Colonic mucosa (tissue), 4 donors: ENCODE measurements at regions not wholly inside any gene's neighbourhood (a gene's known extent, or its start where the extent isn't known, plus 50 kb on each side); places are given as distances from the start of the nearest gene placed in this dataset.

Experiments
- DNase-seq: peaks from one replicate; pipeline ENCODE4 v3.0.0-alpha.2; 2020
- H3K27ac ChIP-seq: fragments of 200-600 bp; one replicate; pipeline ENCODE4 v1.8.0; 2021
- H3K27me3 ChIP-seq: fragments of 200-600 bp; one replicate; pipeline ENCODE4 v1.8.0; 2021
- H3K36me3 ChIP-seq: fragments of 200-600 bp; one replicate; pipeline ENCODE4 v1.8.0; 2021
- H3K4me1 ChIP-seq: fragments of 200-600 bp; one replicate; pipeline ENCODE4 v1.8.0; 2021; ENCODE audit warnings: mild to moderate bottlenecking
- H3K4me3 ChIP-seq: fragments of 200-600 bp; one replicate; pipeline ENCODE4 v1.8.0; 2021
- H3K9ac ChIP-seq, 2 donors: one replicate each; pipeline ENCODE4 v1.7.0; 2013; ENCODE audit warnings: control low read depth in 2 of 2, low read depth in 2 of 2, low read length in 2 of 2
- H3K9me3 ChIP-seq: fragments of 200-600 bp; one replicate; pipeline ENCODE4 v1.8.0; 2021
- CTCF ChIP-seq: fragments of 200-600 bp; IDR thresholded peaks from one replicate; pipeline ENCODE4 v1.8.0; 2022; ENCODE audit warnings: antibody characterized with exemption, mild to moderate bottlenecking
- intact Hi-C: fragments of 100-400 bp; cut with DNase I; formaldehyde crosslinking; loops from one replicate; pipeline ENCODE4 v1.14.1; 2022
- donor health status: healthy.
- donor health status: DM: no; HTN: no; CAD: no.
- donor health status: DM: no; HTN: no; CAD: no.

- TF ChIP-seq CTCF = no peak
- intact Hi-C loops = no loop called here
- H3K4me1 ChIP-seq = no peaks in the 10 kb centered on the region
- H3K4me3 ChIP-seq = no peak overlapping the region
- no peak for DNase-seq
- H3K27ac ChIP-seq = no peak overlapping the region
- H3K9me3 ChIP-seq = no peaks in the 10 kb centered on the region
- H3K36me3 ChIP-seq = no peaks in the 10 kb centered on the region
- no peak overlapping the region for H3K9ac ChIP-seq
- no peaks in the 10 kb centered on the region for H3K27me3 ChIP-seq
Observed at GRCh38 chr21:35619184-35619583, 441.1 kb downstream of the SETD4 start.

GRCh38 chr21:35617491-35617890, 442.8 kb downstream of the SETD4 start:
- Histone ChIP-seq H3K9me3 (no peaks in the 10 kb centered on the region), H3K4me3 (no peak overlapping the region), H3K27me3 (no peaks in the 10 kb centered on the region), H3K27ac (no peak overlapping the region), H3K9ac (no peak overlapping the region), H3K36me3 (no peaks in the 10 kb centered on the region), H3K4me1 (no peaks in the 10 kb centered on the region)
- no peak for DNase-seq
- intact Hi-C loops = no loop called here
- TF ChIP-seq CTCF = no peak

GRCh38 chr21:35616090-35616489, 444.2 kb downstream of the SETD4 start:
- Histone ChIP-seq H3K27me3 (no peaks in the 10 kb centered on the region), H3K36me3 (no peaks in the 10 kb centered on the region), H3K4me3 (no peak overlapping the region), H3K9ac (no peak overlapping the region), H3K9me3 (no peaks in the 10 kb centered on the region), H3K4me1 (no peaks in the 10 kb centered on the region), H3K27ac (no peak overlapping the region)
- TF ChIP-seq CTCF = no peak
- DNase-seq = no peak
- intact Hi-C loops = no loop called here

GRCh38 chr21:35615325-35615724, 445.0 kb downstream of the SETD4 start:
- intact Hi-C loops = no loop called here

GRCh38 chr21:35614396-35614921, 445.9 kb downstream of the SETD4 start:
- no peak for DNase-seq
- H3K4me3 ChIP-seq = no peak overlapping the region
- H3K9ac ChIP-seq = no peak overlapping the region
- no peaks in the 10 kb centered on the region for H3K9me3 ChIP-seq
- no peaks in the 10 kb centered on the region for H3K27me3 ChIP-seq
- H3K27ac ChIP-seq = no peak overlapping the region
- H3K36me3 ChIP-seq = no peaks in the 10 kb centered on the region
- intact Hi-C loops = no loop called here
- TF ChIP-seq CTCF = no peak
- no peaks in the 10 kb centered on the region for H3K4me1 ChIP-seq

More at GRCh38 chr21:35615325-35615724, 445.0 kb downstream of the SETD4 start:
- Histone ChIP-seq H3K4me1 (no peaks in the 10 kb centered on the region), H3K36me3 (no peaks in the 10 kb centered on the region), H3K9me3 (no peaks in the 10 kb centered on the region), H3K27me3 (no peaks in the 10 kb centered on the region), H3K27ac (no peak overlapping the region), H3K4me3 (no peak overlapping the region), H3K9ac (no peak overlapping the region)
- TF ChIP-seq CTCF = no peak
- DNase-seq = no peak

- Histone ChIP-seq H3K4me1 (no peaks in the 10 kb centered on the region), H3K9ac (no peak overlapping the region), H3K27me3 (no peaks in the 10 kb centered on the region), H3K27ac (no peak overlapping the region), H3K36me3 (no peaks in the 10 kb centered on the region), H3K4me3 (no peak overlapping the region), H3K9me3 (no peaks in the 10 kb centered on the region)
- no peak for TF ChIP-seq CTCF
- DNase-seq = no peak
- intact Hi-C loops = no loop called here
Observed at GRCh38 chr21:35611708-35612132, 448.6 kb downstream of the SETD4 start.
